Ureter (tissue), 1 donor: ENCODE measurements at regions not wholly inside any gene's neighbourhood (a gene's known extent, or its start where the extent isn't known, plus 50 kb on each side); places are given as distances from the start of the nearest gene placed in this dataset.
"Not testable (repeated sequence)": the region's sequence is repeated elsewhere in the genome, so short reads cannot be mapped to it uniquely, and the experiment has no call there.

Experiments
- DNase-seq: peaks from one replicate; pipeline ENCODE4 v3.0.0-alpha.2; 2020; ENCODE audit warnings: low spot score
- donor health status: DM: yes; HTN: yes; CAD: no.

DNA sequence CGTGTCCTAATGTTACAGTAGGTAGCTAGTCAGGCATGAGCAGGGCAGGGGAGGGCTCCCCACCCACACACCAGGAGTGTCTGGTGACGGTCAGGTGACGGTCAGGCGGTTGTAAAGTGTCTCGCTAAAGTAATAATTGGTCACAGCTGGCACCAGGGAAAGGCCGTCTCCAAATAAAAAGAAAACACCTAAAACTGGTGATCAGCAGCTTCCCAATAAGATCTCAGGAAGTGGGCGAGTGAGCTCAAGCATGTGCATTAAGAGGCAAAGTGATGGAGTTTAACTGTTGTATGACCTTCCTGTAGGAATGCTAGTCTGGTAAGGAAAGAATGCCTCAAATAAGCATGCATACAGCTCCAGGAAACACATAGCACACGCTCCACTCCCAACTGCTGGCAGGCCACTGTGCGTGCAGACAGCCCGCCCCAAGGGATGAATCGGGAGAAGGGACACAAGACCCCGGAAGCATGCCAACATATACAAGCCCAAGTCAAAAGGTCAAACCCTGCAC, 177.1 kb downstream of the RNF144A start:
- no peak for DNase-seq

DNA sequence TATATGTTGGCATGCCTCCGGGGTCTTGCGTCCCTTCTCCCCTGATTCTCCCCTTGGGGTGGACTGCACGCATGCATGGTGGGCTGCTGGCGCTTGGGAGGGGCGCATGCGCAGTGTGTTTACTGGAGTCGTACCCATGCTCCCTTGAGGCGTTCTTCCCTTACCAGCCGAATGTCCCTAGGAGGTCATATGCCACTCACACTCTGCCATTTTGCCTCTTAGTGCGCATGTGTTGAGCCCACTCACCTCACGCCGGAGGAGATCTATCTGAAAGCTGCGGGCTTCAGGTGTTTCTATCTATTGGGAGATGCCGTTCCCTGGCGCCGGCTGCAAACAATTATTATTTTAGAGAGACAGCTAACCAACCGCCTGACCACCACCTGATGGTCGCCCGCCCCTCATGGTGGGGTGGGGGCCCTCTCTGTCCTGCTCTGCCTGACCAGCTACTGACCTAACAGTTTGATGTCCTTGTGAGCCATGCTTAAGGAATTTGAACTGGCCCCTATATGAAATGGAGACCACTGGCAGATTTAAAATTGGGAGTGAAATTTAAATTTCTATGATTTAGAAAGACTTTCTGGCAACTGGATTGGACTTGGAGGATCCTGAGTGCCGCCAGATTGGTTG, 179.6 kb downstream of the RNF144A start:
- no peak for DNase-seq

DNA sequence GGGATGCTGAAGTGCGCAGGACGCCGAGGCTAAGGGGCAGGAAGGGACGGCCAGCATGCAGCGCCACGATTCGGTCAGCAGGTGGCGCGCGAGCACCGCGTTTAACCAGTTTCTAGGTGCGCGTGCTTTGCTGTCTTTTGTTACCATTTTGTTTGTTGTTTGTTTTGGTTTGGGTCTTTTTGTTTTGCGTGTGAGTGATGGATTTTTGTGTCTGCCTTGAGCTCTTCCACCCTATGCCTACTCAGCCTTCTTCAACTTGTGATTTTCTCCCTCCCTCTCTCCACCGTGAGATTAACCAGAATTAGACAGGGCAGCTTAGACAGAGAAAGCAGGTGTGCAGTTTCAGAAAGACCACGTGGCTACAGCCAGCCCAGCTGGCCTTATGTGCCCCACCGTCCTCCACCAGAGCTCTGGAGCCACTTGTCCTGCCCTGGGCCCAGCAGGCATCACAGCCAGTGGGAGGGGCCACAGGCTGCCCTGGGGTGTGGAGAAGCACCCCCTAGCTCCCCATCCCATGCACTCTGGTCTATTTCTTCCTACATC, 180.2 kb downstream of the RNF144A start:
- peak; percentile 77 for DNase-seq

DNA sequence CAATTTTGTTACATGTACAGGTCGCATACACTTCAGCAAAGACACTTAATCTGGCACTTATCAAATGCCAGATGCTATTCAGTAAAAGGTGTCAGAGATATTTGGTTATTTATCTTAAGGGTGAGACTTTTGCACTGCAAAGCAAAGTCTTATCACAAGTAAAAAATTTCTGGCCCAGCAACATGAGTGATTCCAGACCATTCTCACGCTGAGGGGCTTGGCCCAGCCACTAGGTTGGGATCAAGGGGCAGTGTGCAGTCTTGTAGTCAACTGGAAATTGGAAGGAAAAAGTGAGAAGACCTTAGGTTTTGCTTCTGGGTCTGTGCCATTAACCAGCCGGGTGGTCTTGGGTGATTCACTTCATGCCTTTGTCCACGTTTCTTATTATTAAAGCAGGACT, 181.6 kb downstream of the RNF144A start:
- no peak for DNase-seq

DNA sequence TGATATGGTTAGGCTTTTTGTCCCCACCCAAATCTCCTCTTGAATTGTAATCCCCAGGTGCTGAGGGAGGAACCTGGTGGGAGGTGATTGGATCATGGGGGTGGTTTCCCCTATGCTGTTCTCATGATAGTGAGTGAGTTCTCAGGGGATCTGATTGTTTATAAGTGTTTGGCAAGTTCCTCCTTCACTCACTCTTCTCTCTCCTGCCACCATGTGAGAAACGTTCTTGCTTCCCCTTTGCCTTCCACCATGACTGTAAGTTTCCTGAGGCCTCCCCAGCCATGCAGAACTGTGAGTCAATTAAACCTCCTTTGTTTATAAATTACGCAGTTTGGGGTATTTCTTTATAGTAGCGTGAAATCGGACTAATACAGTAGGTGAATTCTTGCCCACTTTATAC, 182.5 kb downstream of the RNF144A start:
- DNase-seq = not testable (repeated sequence)

DNA sequence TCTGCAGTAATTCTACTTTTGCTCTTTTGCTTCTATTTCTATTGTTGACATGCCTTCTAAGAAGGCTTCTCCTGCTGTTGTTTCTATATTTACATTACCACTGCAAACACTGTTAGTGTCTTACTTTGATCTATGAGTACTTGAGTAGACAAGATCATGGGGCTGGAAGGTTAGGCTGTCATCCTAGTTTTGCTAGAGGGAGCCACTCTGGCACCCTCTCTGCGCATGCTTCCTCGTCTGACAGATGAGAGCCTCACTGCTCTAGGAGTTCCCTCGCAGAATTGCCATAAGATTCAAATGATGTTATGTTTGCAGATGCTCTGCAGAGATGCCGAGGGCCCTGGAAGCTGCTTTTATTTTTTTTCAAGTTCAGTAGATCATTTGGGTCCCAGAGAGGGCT, 185.6 kb downstream of the RNF144A start:
- DNase-seq = no peak

DNA sequence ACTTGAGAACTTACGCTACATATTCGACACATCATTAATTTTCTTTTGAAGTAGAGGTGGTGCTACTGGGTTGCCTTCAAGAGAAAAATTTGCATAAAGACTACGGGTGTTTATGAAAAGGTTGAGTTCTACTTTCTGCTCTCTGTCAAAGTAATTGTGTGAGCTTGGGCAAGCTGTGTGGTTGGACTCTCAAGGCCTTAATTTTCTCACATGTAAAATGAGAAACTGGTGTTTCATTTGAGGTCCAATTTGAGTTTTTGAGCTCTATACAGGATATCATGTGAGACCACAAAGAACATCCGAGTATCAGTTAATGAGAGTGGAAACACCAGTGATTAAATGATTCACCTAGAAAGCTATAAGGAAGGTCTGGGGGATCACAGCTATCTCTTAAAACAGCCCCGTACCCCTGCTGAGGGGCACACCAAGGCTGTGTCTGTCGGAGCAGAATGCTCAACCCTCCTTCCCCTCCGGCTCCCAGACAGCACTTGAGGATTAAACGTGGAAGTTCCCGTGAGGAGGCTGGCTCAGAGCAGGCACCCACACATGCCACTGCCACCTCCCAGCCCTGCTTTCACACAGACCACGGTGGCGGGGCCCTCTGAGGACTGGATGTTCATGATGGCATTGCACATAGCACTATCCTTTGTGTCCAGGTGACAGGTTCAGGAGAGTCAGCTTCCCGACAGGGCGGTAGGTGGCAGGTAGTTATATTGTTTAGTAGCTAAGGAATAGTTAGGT, 191.8 kb downstream of the RNF144A start:
- no peak for DNase-seq

DNA sequence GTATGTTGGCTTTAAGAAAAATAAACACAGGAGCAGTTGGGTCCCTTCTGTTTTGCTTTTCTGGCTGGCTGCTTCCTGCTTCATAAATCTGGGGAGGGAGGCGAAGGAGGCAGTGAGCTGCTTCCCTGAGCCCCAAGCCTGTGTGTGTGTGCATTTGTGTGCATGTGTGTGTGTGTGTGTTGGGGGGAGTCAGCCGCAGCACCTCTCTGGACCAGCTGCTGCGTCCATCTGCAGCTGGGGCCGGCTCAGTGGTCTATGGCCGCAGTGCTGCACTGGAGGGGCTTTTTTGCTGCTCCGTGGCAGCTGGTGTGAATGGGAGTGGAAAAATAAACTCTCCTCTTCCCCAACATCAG, 192.3 kb downstream of the RNF144A start:
- DNase-seq = no peak

DNA sequence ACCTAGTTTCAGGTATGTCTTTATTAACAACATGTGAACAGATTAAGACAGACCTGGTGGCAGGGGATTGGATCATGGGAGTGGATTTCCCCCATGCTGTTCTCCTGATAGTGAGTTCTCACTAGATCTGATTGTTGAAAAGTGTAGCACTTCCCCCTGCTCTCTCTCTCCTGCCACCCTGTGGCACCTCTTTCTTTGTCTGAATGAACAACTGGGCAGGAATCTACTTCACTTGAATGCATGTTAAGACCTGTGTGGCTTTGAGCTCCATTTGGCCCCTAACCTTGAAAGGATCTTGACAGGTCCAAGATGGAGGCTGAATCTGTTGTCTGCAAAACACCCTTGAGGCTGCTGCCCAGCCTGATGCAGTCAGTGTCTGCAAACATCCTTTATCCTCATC, 194.4 kb downstream of the RNF144A start:
- no peak for DNase-seq

DNA sequence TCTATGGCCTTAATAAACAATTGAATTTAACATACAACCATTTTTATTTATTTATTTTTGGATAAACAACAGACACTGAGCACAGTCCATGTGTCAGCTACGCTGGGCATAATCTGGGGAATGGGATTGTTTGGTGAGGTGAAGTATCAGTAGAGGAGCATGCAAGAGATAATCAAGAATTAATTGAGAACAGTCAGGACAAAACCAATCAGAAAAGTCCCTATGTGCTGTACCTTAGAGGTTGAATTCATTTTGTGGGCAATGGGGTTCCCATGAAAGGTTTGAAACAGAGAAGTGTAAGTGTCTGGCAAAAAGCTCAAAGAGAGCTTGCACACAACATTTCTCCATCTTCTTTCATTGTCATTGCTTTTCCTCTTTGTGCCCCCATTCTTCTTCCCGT, 198.2 kb downstream of the RNF144A start:
- DNase-seq = no peak

DNA sequence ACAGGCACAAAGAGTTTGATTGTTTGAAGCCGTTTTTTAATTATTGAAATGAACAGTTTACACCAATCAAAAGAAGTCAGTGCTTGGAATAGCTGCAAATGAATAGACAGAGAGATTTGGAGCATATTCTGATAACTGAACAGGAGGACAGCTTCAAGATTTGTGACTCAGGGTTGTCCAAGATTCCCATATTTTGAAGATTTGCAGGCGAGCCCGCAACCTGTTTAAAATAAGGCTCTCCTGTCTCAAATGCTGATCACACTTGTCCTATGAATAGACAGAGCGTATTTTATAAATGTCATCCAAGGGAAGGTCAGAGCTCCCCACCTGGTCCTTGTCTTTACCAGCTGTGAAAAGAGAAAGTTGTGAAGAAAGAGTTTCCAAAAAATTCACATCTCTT, 198.7 kb downstream of the RNF144A start:
- DNase-seq = no peak

DNA sequence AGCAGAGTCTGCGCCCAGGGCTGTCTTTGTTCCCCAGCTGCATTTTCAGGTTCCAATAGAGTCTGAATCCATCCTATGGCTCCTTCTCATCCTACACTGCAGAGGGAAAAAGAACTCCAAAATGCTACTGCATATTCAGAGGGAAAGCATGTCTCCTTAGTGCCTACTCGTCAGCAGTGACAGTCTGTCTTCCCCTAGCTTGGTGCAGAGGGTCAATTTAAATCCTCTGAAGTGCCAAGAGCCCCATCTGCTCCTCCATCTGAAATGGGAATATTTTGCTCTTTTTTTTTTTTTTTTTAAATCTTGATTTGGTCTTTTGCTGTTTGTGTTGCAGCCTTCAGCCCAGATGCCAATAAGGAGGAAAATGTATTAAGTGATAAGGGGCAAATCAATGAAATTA, 199.3 kb downstream of the RNF144A start:
- no peak for DNase-seq

DNA sequence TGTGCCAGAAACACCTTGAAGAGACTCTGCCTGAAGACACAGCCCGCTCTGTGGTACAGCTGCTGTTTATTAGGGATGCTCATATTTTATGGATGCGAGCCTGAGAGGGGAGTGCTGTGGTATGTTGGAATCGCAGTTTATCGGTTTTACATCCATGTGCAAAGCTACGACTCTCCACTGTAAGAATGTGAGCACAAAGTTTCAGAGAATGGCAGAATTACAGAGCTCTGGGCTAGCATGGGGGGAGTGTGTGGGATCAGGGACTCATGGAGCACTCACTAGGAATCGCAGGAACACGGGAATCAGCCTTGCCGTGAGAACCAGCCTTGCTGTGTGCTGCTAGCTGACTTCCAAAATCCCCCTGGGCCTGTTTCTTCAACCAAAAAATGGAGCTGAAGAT, 199.9 kb downstream of the RNF144A start:
- DNase-seq = no peak

DNA sequence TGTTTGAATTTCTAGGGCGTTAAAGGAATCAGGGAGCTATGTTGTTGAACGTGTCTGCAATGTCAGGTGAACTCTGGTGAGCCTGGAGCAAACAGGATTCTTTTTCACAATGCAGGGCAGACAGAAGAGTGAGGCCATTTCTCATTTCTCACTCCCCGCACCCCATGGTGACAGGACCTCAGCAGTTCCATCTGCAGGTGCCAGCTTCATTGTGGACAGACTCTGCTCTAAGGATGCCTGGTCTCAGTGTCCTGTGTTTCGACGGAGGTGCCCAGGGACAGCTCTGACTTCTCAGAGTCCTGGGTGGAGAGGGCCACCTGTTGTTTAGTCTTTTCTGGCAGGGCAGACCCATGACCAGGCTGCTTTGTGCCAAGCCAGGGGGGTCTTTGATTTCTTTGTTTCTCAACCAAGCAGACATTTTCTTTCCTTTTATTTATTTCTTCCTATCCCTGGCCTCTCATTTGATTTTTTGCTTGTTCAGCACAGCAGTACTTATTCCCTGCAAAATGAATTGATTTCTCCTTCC, 201.5 kb downstream of the RNF144A start:
- DNase-seq = no peak

DNA sequence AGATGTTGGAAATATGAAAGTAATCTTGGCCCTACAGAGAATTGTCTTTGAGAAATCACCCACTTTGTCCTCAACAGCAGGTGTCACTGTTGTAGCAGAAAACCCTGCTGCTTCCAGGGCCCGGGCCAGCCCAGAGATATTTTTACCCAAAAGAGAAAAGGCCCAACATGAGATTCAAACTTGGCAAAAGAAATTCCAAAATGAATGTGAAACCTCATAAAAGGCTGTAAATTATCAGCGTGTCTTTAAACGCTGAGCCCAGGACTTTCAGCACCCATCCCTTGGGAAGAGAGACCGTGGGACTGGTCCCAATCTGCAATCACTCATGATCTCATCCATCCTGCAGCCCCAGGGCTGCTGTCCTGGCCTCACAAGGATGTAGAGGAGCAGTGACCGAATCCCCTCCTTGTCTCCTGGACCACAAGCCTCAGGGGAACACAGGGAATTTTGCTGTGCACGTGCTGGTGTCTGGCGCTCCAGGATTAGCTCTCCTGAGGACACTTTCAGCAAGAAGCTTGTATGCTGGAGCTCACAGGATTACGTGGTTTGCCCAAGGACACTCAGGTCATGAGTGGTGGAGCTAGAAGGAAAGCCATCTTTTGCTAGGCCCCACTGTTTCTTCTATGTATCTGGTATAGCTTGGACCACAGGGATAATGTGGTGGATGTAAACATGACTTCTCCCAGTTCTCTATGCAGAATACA, 202.1 kb downstream of the RNF144A start:
- peak; percentile 50 for DNase-seq

DNA sequence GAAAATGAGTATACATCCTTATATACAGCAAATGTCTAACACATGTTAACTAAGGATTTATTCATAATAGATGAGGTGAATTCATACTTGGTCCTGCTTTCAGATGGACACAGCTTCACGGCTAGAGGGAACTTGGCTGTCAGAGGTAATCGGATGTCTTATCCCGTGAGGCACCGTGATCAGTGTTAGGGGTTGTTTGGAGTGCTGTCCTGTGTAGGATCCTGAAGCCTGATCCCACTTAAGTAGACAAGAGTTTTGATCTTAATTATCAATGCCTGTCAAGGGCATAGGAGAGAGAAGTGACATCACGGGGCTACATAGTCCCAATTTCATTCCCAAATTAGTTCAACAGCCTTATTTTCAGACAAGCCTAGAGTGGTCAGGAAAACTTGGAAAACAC, 204.6 kb downstream of the RNF144A start:
- no peak for DNase-seq

DNA sequence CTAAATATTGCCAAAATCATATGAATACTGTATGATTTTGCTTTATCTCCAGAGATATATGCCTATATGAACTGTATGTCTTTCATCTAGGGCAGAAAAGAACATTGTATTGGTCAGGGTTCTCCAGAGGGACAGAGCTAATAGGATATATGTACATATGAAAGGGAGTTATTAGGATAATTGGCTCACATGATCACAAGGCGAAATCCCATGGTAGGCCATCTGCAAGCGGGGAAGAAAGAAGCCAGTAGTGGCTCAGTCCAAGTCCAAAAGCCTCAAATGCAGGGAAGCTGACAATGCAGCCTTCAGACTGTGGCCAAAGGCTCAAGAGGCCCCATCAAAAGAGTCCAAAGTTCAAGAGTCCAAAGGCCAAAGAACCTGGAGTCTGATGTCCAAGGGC, 209.9 kb downstream of the RNF144A start:
- DNase-seq = no peak

DNA sequence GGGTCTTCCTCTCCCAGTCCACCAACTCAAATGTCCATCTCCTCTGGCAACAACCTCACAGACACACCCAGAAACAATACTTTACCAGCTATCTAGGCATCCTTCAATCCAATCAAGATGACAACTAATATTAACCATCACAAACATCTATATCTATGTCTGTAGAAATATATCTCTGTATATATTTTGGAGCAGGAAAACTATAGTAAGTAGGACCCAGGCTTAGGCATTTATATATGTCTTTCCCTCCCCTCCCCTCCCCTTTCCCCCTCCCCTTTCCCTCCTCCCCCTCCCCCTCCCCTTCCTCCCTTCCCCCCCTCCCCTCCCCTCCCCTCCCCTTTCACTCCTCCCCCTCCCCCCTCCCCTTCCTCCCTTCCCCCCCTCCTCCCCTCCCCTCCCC, 210.5 kb downstream of the RNF144A start:
- DNase-seq = no peak

DNA sequence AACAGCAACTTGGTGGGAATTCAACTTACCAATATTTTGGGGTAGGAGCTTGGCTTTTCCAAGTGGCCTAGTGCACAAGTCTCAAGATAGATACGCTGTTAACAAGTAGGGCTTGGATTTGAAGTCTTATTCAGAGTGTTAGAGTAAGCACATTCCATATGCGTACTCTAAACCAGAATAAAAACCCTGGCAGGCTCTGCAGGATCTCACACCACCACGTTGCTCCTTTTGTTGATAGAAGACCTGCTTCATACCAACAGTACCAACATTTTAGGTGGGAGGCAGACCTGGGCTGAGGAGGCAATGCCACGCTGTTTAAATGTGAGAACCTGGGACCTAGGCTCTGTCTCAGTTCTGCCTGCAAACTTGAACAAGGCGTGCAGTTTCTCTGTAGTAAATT, 214.0 kb downstream of the RNF144A start:
- DNase-seq = no peak

DNA sequence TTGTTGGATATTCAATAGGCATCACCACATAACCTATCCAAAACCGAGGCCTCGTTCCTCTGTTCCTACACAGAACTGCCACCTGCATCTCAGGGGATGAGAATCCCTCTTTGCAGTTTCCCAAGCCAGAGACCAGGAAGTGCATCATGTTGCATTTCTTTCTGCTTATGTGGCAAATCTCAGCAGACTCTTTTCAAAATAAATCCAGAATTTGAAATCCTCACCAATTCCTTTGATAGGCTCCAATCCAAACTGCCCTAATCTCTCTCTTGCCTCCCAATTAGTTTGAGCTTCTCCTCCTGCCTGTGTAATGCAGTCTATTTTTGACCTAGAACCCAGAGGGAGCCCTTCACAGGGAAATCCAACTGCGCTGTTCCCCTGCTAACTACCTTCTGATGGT, 215.5 kb downstream of the RNF144A start:
- no peak for DNase-seq

DNA sequence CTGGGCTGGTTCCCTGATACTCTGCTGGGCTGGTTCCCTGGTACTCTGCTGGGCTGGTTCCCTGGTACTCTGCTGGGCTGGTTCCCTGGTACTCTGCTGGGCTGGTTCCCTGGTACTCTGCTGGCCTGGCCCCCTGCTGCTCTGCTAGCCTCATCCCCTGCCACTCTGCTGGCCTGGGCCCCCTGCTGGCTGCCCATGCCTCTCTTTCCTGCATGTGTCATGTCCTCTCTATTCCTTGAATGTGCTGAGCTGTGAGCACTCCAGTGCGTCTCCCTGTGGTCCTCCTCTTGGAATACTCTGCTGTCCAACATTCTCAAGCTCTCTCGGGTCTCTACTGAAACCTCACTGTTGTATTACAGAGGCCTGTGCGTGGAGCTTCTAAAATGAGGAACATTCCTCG, 216.3 kb downstream of the RNF144A start:
- no peak for DNase-seq

DNA sequence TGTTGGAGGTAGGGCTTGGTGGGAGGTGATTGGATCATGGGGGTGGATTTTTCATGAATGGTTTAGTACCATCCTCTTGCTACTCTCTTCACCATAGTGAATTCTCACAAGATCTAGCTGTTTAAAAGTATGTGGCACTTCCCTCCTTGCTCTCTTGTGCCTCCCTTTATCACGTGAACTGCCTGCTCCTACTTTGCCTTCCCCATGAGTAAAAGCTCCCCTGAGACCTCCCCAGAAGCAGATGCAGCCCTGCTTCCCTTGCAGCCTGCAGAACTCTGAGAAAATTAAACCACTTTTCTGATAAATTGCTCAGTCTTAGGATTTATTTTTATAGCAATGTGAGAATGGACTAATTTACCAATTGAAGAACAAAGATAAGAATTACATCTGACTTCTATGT, 223.1 kb downstream of the RNF144A start:
- DNase-seq = no peak

DNA sequence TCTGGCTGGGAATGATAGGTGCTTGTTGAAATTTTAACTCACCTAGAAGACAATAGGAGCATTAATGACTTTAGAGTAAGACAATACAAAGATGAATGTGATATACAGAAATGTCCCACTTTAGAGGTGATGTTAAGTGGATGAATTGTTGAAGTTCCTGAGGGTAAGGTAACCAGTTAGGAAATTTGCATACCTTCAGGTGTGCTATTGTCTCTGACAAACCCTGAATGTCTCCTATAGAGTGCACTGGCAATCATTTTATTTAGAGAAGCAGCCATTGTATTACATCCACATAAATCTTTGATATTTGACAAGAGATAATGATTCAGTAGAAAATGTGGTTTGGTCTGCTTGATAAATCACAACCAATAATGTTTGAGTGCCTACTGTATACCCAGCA, 228.5 kb downstream of the RNF144A start:
- no peak for DNase-seq
